H9 (cell line): ENCODE measurements at regions not wholly inside any gene's neighbourhood (a gene's known extent, or its start where the extent isn't known, plus 50 kb on each side); places are given as distances from the start of the nearest gene placed in this dataset.

Experiments
- DNase-seq: peaks from one replicate; pipeline ENCODE4 v3.0.0-alpha.2; 2017
- H2AFZ ChIP-seq: one replicate; pipeline ENCODE4 v1.6.1; 2013; ENCODE audit warnings: mild to moderate bottlenecking, low read length, control low read depth, moderate library complexity
- H2AK5ac ChIP-seq: 2 replicates; pipeline ENCODE4 v1.6.1; 2013; ENCODE audit warnings: low read length, control low read depth, mixed read lengths; ENCODE audit not compliant: insufficient read length
- H2BK120ac ChIP-seq: one replicate; pipeline ENCODE4 v1.6.1; 2013; ENCODE audit warnings: low read depth, mild to moderate bottlenecking, low read length, control low read depth, inconsistent platforms; ENCODE audit not compliant: poor library complexity, severe bottlenecking
- H2BK12ac ChIP-seq: 2 replicates; pipeline ENCODE4 v1.6.1; 2013; ENCODE audit warnings: low read length, control low read depth, mixed read lengths, low read depth; ENCODE audit not compliant: insufficient read length
- H2BK15ac ChIP-seq: 2 replicates; pipeline ENCODE4 v1.6.1; 2013; ENCODE audit warnings: low read depth, low read length, control low read depth
- H2BK20ac ChIP-seq: one replicate; pipeline ENCODE4 v1.6.1; 2013; ENCODE audit warnings: low read depth, mild to moderate bottlenecking, low read length, control low read depth, inconsistent platforms; ENCODE audit not compliant: poor library complexity, severe bottlenecking
- H2BK5ac ChIP-seq: 2 replicates; pipeline ENCODE4 v1.6.1; 2013; ENCODE audit warnings: low read length, control low read depth, mixed read lengths; ENCODE audit not compliant: insufficient read length
- H3K14ac ChIP-seq: 2 replicates; pipeline ENCODE4 v1.6.1; 2013; ENCODE audit warnings: low read length, control low read depth; ENCODE audit not compliant: insufficient read depth
- H3K18ac ChIP-seq: 2 replicates; pipeline ENCODE4 v1.6.1; 2013; ENCODE audit warnings: low read depth, mild to moderate bottlenecking, mixed read lengths, low read length, control low read depth; ENCODE audit not compliant: insufficient read length
- H3K23ac ChIP-seq: 2 replicates; pipeline ENCODE4 v1.6.1; 2013; ENCODE audit warnings: low read length, control low read depth, mixed read lengths, low read depth; ENCODE audit not compliant: insufficient read length
- H3K23me2 ChIP-seq: 2 replicates; pipeline ENCODE4 v1.6.1; 2013; ENCODE audit warnings: low read depth, mild to moderate bottlenecking, mixed read lengths, low read length, control low read depth; ENCODE audit not compliant: insufficient read length, poor library complexity, severe bottlenecking
- H3K27ac ChIP-seq: 2 replicates; pipeline ENCODE4 v1.5.1; 2013; ENCODE audit warnings: low read length, control low read depth, mixed read lengths, low read depth; ENCODE audit not compliant: insufficient read length
- H3K27me3 ChIP-seq: 2 replicates; pipeline ENCODE4 v1.6.1; 2013; ENCODE audit warnings: low read length, control low read depth, inconsistent platforms; ENCODE audit not compliant: insufficient read depth
- H3K4ac ChIP-seq: 2 replicates; pipeline ENCODE4 v1.6.1; 2013; ENCODE audit warnings: low read depth, mild to moderate bottlenecking, control low read depth, inconsistent platforms, low read length, moderate library complexity
- H3K4me1 ChIP-seq: 2 replicates; pipeline ENCODE4 v1.6.1; 2013; ENCODE audit warnings: low read length, control low read depth, inconsistent platforms; ENCODE audit not compliant: insufficient read depth
- H3K4me2 ChIP-seq: 2 replicates; pipeline ENCODE4 v1.6.1; 2013; ENCODE audit warnings: low read length, control low read depth, mixed read lengths; ENCODE audit not compliant: insufficient read length, insufficient read depth
- H3K56ac ChIP-seq: 2 replicates; pipeline ENCODE4 v1.6.1; 2013; ENCODE audit warnings: low read depth, mild to moderate bottlenecking, mixed read lengths, low read length, control low read depth; ENCODE audit not compliant: insufficient read length
- H3K79me1 ChIP-seq: 2 replicates; pipeline ENCODE4 v1.6.1; 2013; ENCODE audit warnings: low read depth, mild to moderate bottlenecking, moderate library complexity, low read length, control low read depth, inconsistent platforms; ENCODE audit not compliant: insufficient read depth, poor library complexity, severe bottlenecking
- H3K79me2 ChIP-seq: 2 replicates; pipeline ENCODE4 v1.6.1; 2013; ENCODE audit warnings: low read length, control low read depth, inconsistent platforms; ENCODE audit not compliant: insufficient read depth
- H3K9ac ChIP-seq: 2 replicates; pipeline ENCODE4 v1.6.1; 2013; ENCODE audit warnings: low read length, control low read depth, mixed read lengths; ENCODE audit not compliant: insufficient read length; ENCODE audit errors: extremely low read depth
- H3K9me3 ChIP-seq: one replicate; pipeline ENCODE4 v1.6.1; 2013; ENCODE audit warnings: low read depth, low read length, inconsistent platforms; ENCODE audit not compliant: control insufficient read depth
- H3T11ph ChIP-seq: one replicate; pipeline ENCODE4 v1.6.1; 2013; ENCODE audit warnings: mild to moderate bottlenecking, low read length, control low read depth, inconsistent platforms
- H4K20me1 ChIP-seq: one replicate; pipeline ENCODE4 v1.6.1; 2013; ENCODE audit not compliant: control insufficient read depth, insufficient read length, insufficient read depth
- H4K5ac ChIP-seq: 2 replicates; pipeline ENCODE4 v1.6.1; 2013; ENCODE audit warnings: low read depth, mild to moderate bottlenecking, mixed read lengths, low read length, control low read depth; ENCODE audit not compliant: insufficient read length
- H4K8ac ChIP-seq: replicated peaks from 2 replicates; pipeline ENCODE4 v1.6.1; 2013; ENCODE audit warnings: low read length, control low read depth, mixed read lengths, low read depth; ENCODE audit not compliant: insufficient read length
- H4K91ac ChIP-seq: 2 replicates; pipeline ENCODE4 v1.6.1; 2013; ENCODE audit warnings: low read depth, mild to moderate bottlenecking, moderate library complexity, mixed read lengths, low read length, control low read depth; ENCODE audit not compliant: insufficient read length
- H3K27ac Mint-ChIP-seq, 3 experiments: 2 replicates in 2 of 3; 3 replicates in 1 of 3; pipeline ENCODE4 v1.8.0; 2020 to 2021; ENCODE audit warnings: mixed read lengths in 3 of 3, mild to moderate bottlenecking in 1 of 3, moderate library complexity in 1 of 3
- H3K27me3 Mint-ChIP-seq: 2 replicates; pipeline ENCODE4 v1.8.0; 2021; ENCODE audit warnings: low read depth, mild to moderate bottlenecking, moderate library complexity, mixed read lengths
- H3K36me3 Mint-ChIP-seq, 3 experiments: 2 replicates in 2 of 3; 3 replicates in 1 of 3; pipeline ENCODE4 v1.8.0; 2020 to 2021; ENCODE audit warnings: low read depth in 3 of 3, mixed read lengths in 3 of 3; ENCODE audit not compliant: insufficient read depth in 1 of 3
- H3K4me1 Mint-ChIP-seq, 2 experiments: 2 replicates each; pipeline ENCODE4 v1.8.0; 2020; ENCODE audit warnings: mixed read lengths in 2 of 2
- H3K4me3 Mint-ChIP-seq, 2 experiments: 2 replicates in 1 of 2; 3 replicates in 1 of 2; pipeline ENCODE4 v1.8.0; 2020 to 2021; ENCODE audit warnings: mild to moderate bottlenecking in 2 of 2, mixed read lengths in 2 of 2, moderate library complexity in 1 of 2
- H3K9me3 Mint-ChIP-seq, 2 experiments: 2 replicates in 1 of 2; 3 replicates in 1 of 2; pipeline ENCODE4 v1.8.0; 2020; ENCODE audit warnings: mild to moderate bottlenecking in 2 of 2, mixed read lengths in 2 of 2, moderate library complexity in 1 of 2
- CTCF ChIP-seq: fragments of 200-600 bp; sonication (generic); conservative IDR thresholded peaks from 3 replicates; pipeline ENCODE4 v1.8.0; 2021; ENCODE audit warnings: antibody characterized with exemption, mild to moderate bottlenecking
- WGBS: extraction: QIAGEN DNeasy Blood & Tissue Kit; methylation state at CpG from one replicate; pipeline ENCODE4 v1.1.7; 2013; ENCODE audit warnings: missing lambda C conversion rate, low lambda C conversion rate, mixed read lengths; ENCODE audit not compliant: insufficient read length; ENCODE audit errors: extremely low coverage; 5-methylcytosine and 5-hydroxymethylcytosine counted together

- Mint-ChIP-seq H3K9me3 (peaks cover 0 to 4% of the 10 kb centered on the region in 2 experiments; a peak in 2 of 5 replicates), H3K36me3 (no peaks in the 10 kb centered on the region; a peak in 1 of 7 replicates), H3K27me3 (peaks cover 2% of the 10 kb centered on the region; the same call in 1 of the 2 replicates), H3K4me1 (peaks cover 31 to 38% of the 10 kb centered on the region in 2 experiments), H3K27ac (no peak overlapping the region), H3K4me3 (no peak overlapping the region)
- Histone ChIP-seq H4K5ac (no peak overlapping the region), H3K4me1 (no peaks in the 10 kb centered on the region), H2AFZ (no peak overlapping the region), H4K91ac (no peak overlapping the region), H3K27ac (no peak overlapping the region), H3K79me2 (no peaks in the 10 kb centered on the region), H2BK5ac (no peak overlapping the region), H3K79me1 (no peaks in the 10 kb centered on the region), H2BK20ac (no peak overlapping the region), H3K9ac (no peak overlapping the region), H2BK120ac (no peak overlapping the region), H3K23ac (no peak overlapping the region), H3K4me2 (no peak overlapping the region), H3T11ph (no peak overlapping the region), H3K23me2 (no peaks in the 10 kb centered on the region), H3K9me3 (no peaks in the 10 kb centered on the region), H2BK12ac (no peak overlapping the region), H2AK5ac (no peak overlapping the region), H3K27me3 (no peaks in the 10 kb centered on the region), H3K14ac (no peak overlapping the region), H4K20me1 (no peaks in the 10 kb centered on the region), H3K4ac (no peak overlapping the region), H4K8ac (no peak overlapping the region), H3K18ac (no peak overlapping the region), H2BK15ac (no peak overlapping the region), H3K56ac (no peak overlapping the region)
- WGBS, result no CpG with 5 or more reads among the region's 15 CpGs
- no peak for DNase-seq
- TF ChIP-seq CTCF, result no peak
These were observed 364.6 kb upstream of the SULF2 start for GRCh38 chr20:48149902-48150301.
